Upper lobe of left lung (tissue), 6 donors: ENCODE measurements at regions not wholly inside any gene's neighbourhood (a gene's known extent, or its start where the extent isn't known, plus 50 kb on each side); places are given as distances from the start of the nearest gene placed in this dataset.

Source experiments
- ATAC-seq, 2 donors: fragments of 200-7000 bp; cut with Tn5 transposase; one replicate each; pipeline ENCODE4 v1.9.1; 2022; ENCODE audit warnings: mild to moderate bottlenecking in 2 of 2, moderate library complexity in 2 of 2; ENCODE audit not compliant: low FRiP score in 2 of 2
- DNase-seq, 2 donors: peaks; one replicate each; pipeline ENCODE4 v3.0.0-alpha.2; 2019 to 2020
- H3K27ac ChIP-seq, 4 donors: fragments of 200-600 bp; sonication (generic); one replicate each; pipeline ENCODE4 v1.5.1; 2016 to 2019
- H3K27me3 ChIP-seq, 4 donors: fragments of 200-600 bp; sonication (generic); one replicate each; pipeline ENCODE4 v1.5.1; 2017 to 2019
- H3K36me3 ChIP-seq, 4 donors: fragments of 200-600 bp; sonication (generic); one replicate each; pipeline ENCODE4 v1.5.1; 2016 to 2019
- H3K4me1 ChIP-seq, 4 donors: fragments of 200-600 bp; sonication (generic); one replicate each; pipeline ENCODE4 v1.5.1; 2018 to 2019
- H3K4me3 ChIP-seq, 4 donors: fragments of 200-600 bp; sonication (generic); one replicate each; pipeline ENCODE4 v1.5.1; 2017 to 2019; ENCODE audit warnings: mild to moderate bottlenecking in 2 of 4, moderate library complexity in 1 of 4
- H3K9me3 ChIP-seq, 4 donors: fragments of 200-600 bp; sonication (generic); one replicate each; pipeline ENCODE4 v1.5.1; 2018 to 2019
- EP300 ChIP-seq, 4 donors: sonication (generic); formaldehyde crosslinking; IDR thresholded peaks; one replicate each; pipeline ENCODE4 v1.5.1; 2017; ENCODE audit warnings: antibody characterized with exemption in 4 of 4, control low read depth in 2 of 4
- POLR2A ChIP-seq, 4 donors: fragments of 450-650 bp; IDR thresholded peaks; one replicate each; pipeline ENCODE4 v1.5.1; 2016 to 2017; ENCODE audit warnings: antibody characterized with exemption in 4 of 4, mild to moderate bottlenecking in 2 of 4
- POLR2AphosphoS5 ChIP-seq, 2 donors: sonication (generic); formaldehyde crosslinking; IDR thresholded peaks; one replicate each; pipeline ENCODE4 v1.5.1; 2017; ENCODE audit warnings: antibody characterized with exemption in 2 of 2
- WGBS, 2 donors: methylation state at CpG; one replicate each; pipeline ENCODE4 v1.1.5; 2017 to 2018; 5-methylcytosine and 5-hydroxymethylcytosine counted together
- TF ChIP-seq, protein P1 (sequence below), 6 experiments: fragments of 450-650 bp in 4 of 6; fragments of 200-600 bp in 2 of 6; sonication (generic) in 2 of 6; IDR thresholded peaks; one replicate each; pipeline ENCODE4 v1.5.1; 2016 to 2019; ENCODE audit warnings: antibody characterized with exemption in 6 of 6
- donor health status: DM: no; HTN: no; CAD: no; lungs with moderate emphysema.
- donor health status: DM: no; HTN: yes; CAD: no; lungs with severe emphysema.

DNA sequence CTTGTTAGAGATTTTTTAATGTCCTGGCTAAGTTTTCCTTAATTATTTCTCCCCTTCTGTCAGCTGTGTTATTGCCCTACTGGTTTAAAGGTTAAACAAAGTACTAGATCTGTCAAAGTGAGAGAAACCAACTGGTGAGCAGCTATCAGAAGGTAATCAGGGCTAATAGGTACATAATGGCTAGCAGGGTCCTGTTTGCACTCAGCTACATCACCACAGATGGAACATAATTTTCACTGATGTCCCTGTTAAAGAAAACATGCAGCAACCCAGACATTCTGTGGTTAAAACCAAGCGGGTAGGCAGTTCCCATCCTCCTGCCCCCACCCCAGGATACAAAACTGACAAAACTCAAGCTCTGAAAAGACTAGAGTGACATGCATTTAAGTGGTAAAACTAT lies 473.9 kb downstream of the NR2F1-AS1 start:
- Histone ChIP-seq H3K27ac (no peak overlapping the region), H3K4me3 (no peak overlapping the region), H3K9me3 (no peaks in the 10 kb centered on the region), H3K4me1 (no peaks in the 10 kb centered on the region), H3K27me3 (no peaks in the 10 kb centered on the region), H3K36me3 (no peaks in the 10 kb centered on the region)
- ATAC-seq (no peak), DNase-seq (no peak)
- no peak for TF ChIP-seq EP300 (IDR thresholded peaks at IDR 0.05)
- no peak for TF ChIP-seq POLR2AphosphoS5 (IDR thresholded peaks at IDR 0.05)
- TF ChIP-seq, protein P1, sequence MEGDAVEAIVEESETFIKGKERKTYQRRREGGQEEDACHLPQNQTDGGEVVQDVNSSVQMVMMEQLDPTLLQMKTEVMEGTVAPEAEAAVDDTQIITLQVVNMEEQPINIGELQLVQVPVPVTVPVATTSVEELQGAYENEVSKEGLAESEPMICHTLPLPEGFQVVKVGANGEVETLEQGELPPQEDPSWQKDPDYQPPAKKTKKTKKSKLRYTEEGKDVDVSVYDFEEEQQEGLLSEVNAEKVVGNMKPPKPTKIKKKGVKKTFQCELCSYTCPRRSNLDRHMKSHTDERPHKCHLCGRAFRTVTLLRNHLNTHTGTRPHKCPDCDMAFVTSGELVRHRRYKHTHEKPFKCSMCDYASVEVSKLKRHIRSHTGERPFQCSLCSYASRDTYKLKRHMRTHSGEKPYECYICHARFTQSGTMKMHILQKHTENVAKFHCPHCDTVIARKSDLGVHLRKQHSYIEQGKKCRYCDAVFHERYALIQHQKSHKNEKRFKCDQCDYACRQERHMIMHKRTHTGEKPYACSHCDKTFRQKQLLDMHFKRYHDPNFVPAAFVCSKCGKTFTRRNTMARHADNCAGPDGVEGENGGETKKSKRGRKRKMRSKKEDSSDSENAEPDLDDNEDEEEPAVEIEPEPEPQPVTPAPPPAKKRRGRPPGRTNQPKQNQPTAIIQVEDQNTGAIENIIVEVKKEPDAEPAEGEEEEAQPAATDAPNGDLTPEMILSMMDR (IDR thresholded peaks at IDR 0.05): no peak
- no peak for TF ChIP-seq POLR2A (IDR thresholded peaks at IDR 0.05)
- WGBS, 2 donors: 45 to 69% methylated on average over 1 of the region's 1 CpG

- DNase-seq (no peak), ATAC-seq (no peak)
- WGBS, 2 donors: 93 to 98% methylated on average over 2 of the region's 2 CpGs
- H3K4me1 ChIP-seq: no peaks in the 10 kb centered on the region
- no peak overlapping the region for H3K4me3 ChIP-seq
- no peak overlapping the region for H3K27ac ChIP-seq
- no peaks in the 10 kb centered on the region for H3K9me3 ChIP-seq
- no peak for TF ChIP-seq EP300 (IDR thresholded peaks at IDR 0.05)
- TF ChIP-seq, protein P1 (IDR thresholded peaks at IDR 0.05): no peak
- no peak for TF ChIP-seq POLR2AphosphoS5 (IDR thresholded peaks at IDR 0.05)
- H3K27me3 ChIP-seq: no peaks in the 10 kb centered on the region
- no peaks in the 10 kb centered on the region for H3K36me3 ChIP-seq
Measured at GRCh38 chr5:93101661-93102060, 479.4 kb downstream of the NR2F1-AS1 start.

- Histone ChIP-seq H3K27me3 (no peaks in the 10 kb centered on the region), H3K9me3 (no peaks in the 10 kb centered on the region), H3K36me3 (no peaks in the 10 kb centered on the region), H3K4me3 (no peak overlapping the region), H3K4me1 (no peaks in the 10 kb centered on the region), H3K27ac (no peak overlapping the region)
- no peak for ATAC-seq
- no peak for DNase-seq
- TF ChIP-seq, protein P1 (IDR thresholded peaks at IDR 0.05): no peak
- TF ChIP-seq POLR2AphosphoS5 (IDR thresholded peaks at IDR 0.05) (no peak), EP300 (IDR thresholded peaks at IDR 0.05) (no peak), POLR2A (IDR thresholded peaks at IDR 0.05) (no peak)
Measured at GRCh38 chr5:93100976-93101375, 480.0 kb downstream of the NR2F1-AS1 start.

DNA sequence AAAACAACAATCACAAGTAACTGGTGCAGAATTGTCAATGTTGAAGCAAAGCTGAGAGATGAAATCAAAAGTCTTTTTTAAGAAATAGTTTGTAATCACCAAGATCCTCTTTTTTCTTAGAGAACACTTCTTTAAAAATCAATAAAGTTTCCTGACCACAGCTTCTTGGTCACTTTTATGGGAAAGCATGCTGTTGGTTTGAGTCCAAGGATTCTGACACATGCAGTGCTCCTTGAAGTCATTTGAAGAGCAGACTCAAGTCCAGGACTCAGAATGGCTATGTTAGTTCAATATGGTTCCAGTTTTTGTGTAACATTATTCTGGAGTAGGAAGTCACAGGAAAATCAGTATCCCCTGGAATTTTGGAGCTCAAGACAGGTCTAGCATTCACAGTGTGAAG lies 480.6 kb downstream of the NR2F1-AS1 start:
- no peak for DNase-seq
- Histone ChIP-seq H3K27ac (no peak overlapping the region), H3K4me1 (no peaks in the 10 kb centered on the region), H3K4me3 (no peak overlapping the region), H3K9me3 (no peaks in the 10 kb centered on the region), H3K27me3 (no peaks in the 10 kb centered on the region), H3K36me3 (no peaks in the 10 kb centered on the region)
- no peak for TF ChIP-seq POLR2A (IDR thresholded peaks at IDR 0.05)
- no peak for TF ChIP-seq POLR2AphosphoS5 (IDR thresholded peaks at IDR 0.05)
- TF ChIP-seq, protein P1 (IDR thresholded peaks at IDR 0.05): no peak
- TF ChIP-seq EP300 (IDR thresholded peaks at IDR 0.05): no peak
- no peak for ATAC-seq

- no peak overlapping the region for H3K4me3 ChIP-seq
- no peaks in the 10 kb centered on the region for H3K4me1 ChIP-seq
- WGBS, 2 donors: 30 to 46% methylated on average over 4 of the region's 4 CpGs
- no peak overlapping the region for H3K27ac ChIP-seq
- ATAC-seq (no peak), DNase-seq (no peak)
- H3K27me3 ChIP-seq: no peaks in the 10 kb centered on the region
- no peaks in the 10 kb centered on the region for H3K36me3 ChIP-seq
- TF ChIP-seq POLR2A (IDR thresholded peaks at IDR 0.05) (no peak), POLR2AphosphoS5 (IDR thresholded peaks at IDR 0.05) (no peak), EP300 (IDR thresholded peaks at IDR 0.05) (no peak)
- TF ChIP-seq, protein P1 (IDR thresholded peaks at IDR 0.05): no peak
- H3K9me3 ChIP-seq: no peaks in the 10 kb centered on the region
Measured at GRCh38 chr5:93099902-93100347, 481.1 kb downstream of the NR2F1-AS1 start.
